ENCODE measurements at regions not wholly inside any gene's neighbourhood (a gene's known extent, or its start where the extent isn't known, plus 50 kb on each side); places are given as distances from the start of the nearest gene placed in this dataset.

- no peak for DNase-seq
- Histone ChIP-seq H3K9me3 (replicated peaks in 1 of 2; ENCODE audit: control insufficient read depth in 1 of 2, insufficient read depth in 1 of 2, low read length in 2 of 2) (no peaks in the 10 kb centered on the region), H3K27ac (ENCODE audit: low read depth in 1 of 2, low read length in 2 of 2) (no peak overlapping the region), H3K36me3 (replicated peaks in 1 of 2; ENCODE audit: control insufficient read depth in 1 of 2, insufficient read depth in 2 of 2, low read length in 2 of 2) (no peaks in the 10 kb centered on the region), H2AFZ (ENCODE audit: insufficient read depth, low read depth, low read length, poor library complexity, severe bottlenecking) (no peak overlapping the region), H3K9ac (ENCODE audit: insufficient read depth, low read length, poor library complexity, severe bottlenecking) (no peak overlapping the region), H3K27me3 (ENCODE audit: control insufficient read depth in 2 of 2, insufficient read depth in 2 of 2, low read length in 2 of 2) (no peaks in the 10 kb centered on the region), H3K4me2 (replicated peaks; ENCODE audit: extremely low read depth, low read length, poor library complexity, severe bottlenecking) (no peak overlapping the region), H3K79me2 (ENCODE audit: insufficient read depth, low read length) (no peaks in the 10 kb centered on the region), H4K20me1 (ENCODE audit: insufficient read depth, low read length) (no peaks in the 10 kb centered on the region), H3K4me1 (ENCODE audit: control insufficient read depth in 1 of 2, insufficient read depth in 2 of 2, low read length in 2 of 2) (no peaks in the 10 kb centered on the region), H3K4me3 (replicated peaks in 1 of 3; ENCODE audit: low read depth in 2 of 3, low read length in 3 of 3) (no peak overlapping the region)
- Mint-ChIP-seq H3K4me1 (no peaks in the 10 kb centered on the region), H3K9me3 (peaks cover 0 to 5% (median 0%) of the 10 kb centered on the region in 7 donors), H3K36me3 (no peaks in the 10 kb centered on the region), H3K27ac (no peak overlapping the region), H3K27me3 (ENCODE audit: low read depth in 3 of 3) (peaks cover 4 to 8% (median 5%) of the 10 kb centered on the region in 3 donors), H3K4me3 (no peak overlapping the region)
- WGBS (ENCODE audit: insufficient coverage): 72% methylated on average over 4 of the region's 5 CpGs
- TF ChIP-seq CTCF (IDR thresholded peaks at IDR 0.05): no peak
- intact Hi-C loops (cut with micrococcal nuclease): no loop called here
These were observed 159.0 kb downstream of the MRM1 start for GRCh38 chr17:36760425-36760824.

- no peak overlapping the region for H3K4me3 Mint-ChIP-seq
- no peaks in the 10 kb centered on the region for H3K4me1 Mint-ChIP-seq
- no peak overlapping the region for H3K4me3 ChIP-seq (replicated peaks in 1 of 3; ENCODE audit: low read depth in 2 of 3, low read length in 3 of 3)
- no peaks in the 10 kb centered on the region for H3K4me1 ChIP-seq (ENCODE audit: control insufficient read depth in 1 of 2, insufficient read depth in 2 of 2, low read length in 2 of 2)
- H3K9me3 ChIP-seq (replicated peaks in 1 of 2; ENCODE audit: control insufficient read depth in 1 of 2, insufficient read depth in 1 of 2, low read length in 2 of 2): no peaks in the 10 kb centered on the region
- H3K27me3 ChIP-seq (ENCODE audit: control insufficient read depth in 2 of 2, insufficient read depth in 2 of 2, low read length in 2 of 2): no peaks in the 10 kb centered on the region
- H2AFZ ChIP-seq (ENCODE audit: insufficient read depth, low read depth, low read length, poor library complexity, severe bottlenecking): no peak overlapping the region
- peaks cover 4 to 8% (median 5%) of the 10 kb centered on the region in 3 donors for H3K27me3 Mint-ChIP-seq (ENCODE audit: low read depth in 3 of 3)
- DNase-seq: no peak
- no peak overlapping the region for H3K4me2 ChIP-seq (replicated peaks; ENCODE audit: extremely low read depth, low read length, poor library complexity, severe bottlenecking)
- intact Hi-C loops (cut with micrococcal nuclease): no loop called here
- no peaks in the 10 kb centered on the region for H3K36me3 ChIP-seq (replicated peaks in 1 of 2; ENCODE audit: control insufficient read depth in 1 of 2, insufficient read depth in 2 of 2, low read length in 2 of 2)
- no peaks in the 10 kb centered on the region for H3K79me2 ChIP-seq (ENCODE audit: insufficient read depth, low read length)
- no peaks in the 10 kb centered on the region for H4K20me1 ChIP-seq (ENCODE audit: insufficient read depth, low read length)
- H3K9me3 Mint-ChIP-seq: peaks cover 0 to 5% (median 0%) of the 10 kb centered on the region in 7 donors
- TF ChIP-seq CTCF (IDR thresholded peaks at IDR 0.05): no peak
- H3K27ac Mint-ChIP-seq: no peak overlapping the region
- no peak overlapping the region for H3K27ac ChIP-seq (ENCODE audit: low read depth in 1 of 2, low read length in 2 of 2)
- no peak overlapping the region for H3K9ac ChIP-seq (ENCODE audit: insufficient read depth, low read length, poor library complexity, severe bottlenecking)
- WGBS (ENCODE audit: insufficient coverage): 91% methylated on average over 15 of the region's 26 CpGs
- H3K36me3 Mint-ChIP-seq: no peaks in the 10 kb centered on the region
These were observed 160.0 kb downstream of the MRM1 start for GRCh38 chr17:36761203-36761950.
